GM18502 (cell line): ENCODE measurements at regions not wholly inside any gene's neighbourhood (a gene's known extent, or its start where the extent isn't known, plus 50 kb on each side); places are given as distances from the start of the nearest gene placed in this dataset.
"Not testable (repeated sequence)": the region's sequence is repeated elsewhere in the genome, so short reads cannot be mapped to it uniquely, and the experiment has no call there.

Experiments used
- ATAC-seq: cut with Tn5 transposase; IDR thresholded peaks from one replicate; pipeline ENCODE4 v1.9.1; 2021; ENCODE audit warnings: mild to moderate bottlenecking; ENCODE audit not compliant: unreplicated experiment, poor library complexity

- ATAC-seq = no peak
Measured at GRCh38 chr5:57884346-57885102, 401.9 kb upstream of the ACTBL2 start.

GRCh38 chr5:57880216-57880615 lies 397.6 kb upstream of the ACTBL2 start:
- ATAC-seq = no peak

DNA sequence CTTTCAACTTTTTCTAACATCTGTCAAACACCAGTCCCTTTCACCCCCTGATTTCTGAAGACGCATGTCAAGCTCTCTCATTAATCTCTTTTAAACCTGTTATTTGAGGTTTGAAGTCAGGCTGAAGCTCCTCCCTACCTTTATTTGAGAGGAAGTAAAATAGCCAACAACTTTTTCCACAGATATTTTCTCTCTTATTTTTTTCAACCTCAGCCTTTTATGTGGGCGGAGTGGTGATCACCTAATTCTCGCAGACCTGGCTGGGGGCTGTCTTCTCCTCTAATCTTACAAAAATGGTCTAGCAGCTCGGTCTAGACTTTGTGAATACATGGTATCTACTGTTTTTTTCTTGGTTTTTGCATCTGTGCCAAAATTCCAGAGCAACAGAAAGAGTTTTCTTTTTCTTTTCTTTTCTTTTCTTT lies 395.7 kb upstream of the ACTBL2 start:
- no peak for ATAC-seq

- ATAC-seq = no peak
Measured at GRCh38 chr5:57871496-57871895, 388.9 kb upstream of the ACTBL2 start.

- not testable (repeated sequence) for ATAC-seq
Measured at GRCh38 chr5:57870267-57870666, 387.7 kb upstream of the ACTBL2 start.

GRCh38 chr5:57863661-57864060 lies 381.1 kb upstream of the ACTBL2 start:
- ATAC-seq = no peak

DNA sequence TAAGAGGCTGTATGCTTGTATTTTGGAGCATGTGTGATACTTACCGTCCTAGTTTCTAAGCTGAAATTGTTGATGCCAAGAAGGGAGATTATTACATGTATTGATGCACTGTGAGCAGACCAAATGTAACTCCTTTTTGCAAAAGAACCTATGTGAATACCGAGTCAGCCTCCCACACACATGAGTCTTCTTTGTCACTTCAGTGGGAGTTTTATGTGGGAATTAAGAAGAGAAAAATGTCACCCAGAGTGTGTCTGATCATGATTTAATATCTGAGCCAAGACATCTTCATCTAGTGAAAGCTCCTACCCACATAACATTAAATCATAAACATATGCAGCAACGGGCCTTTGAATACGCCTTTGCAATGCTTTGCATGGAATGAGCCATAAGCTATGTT lies 380.3 kb upstream of the ACTBL2 start:
- ATAC-seq = no peak

- ATAC-seq = no peak
Measured at GRCh38 chr5:57862471-57862911, 379.9 kb upstream of the ACTBL2 start.

DNA sequence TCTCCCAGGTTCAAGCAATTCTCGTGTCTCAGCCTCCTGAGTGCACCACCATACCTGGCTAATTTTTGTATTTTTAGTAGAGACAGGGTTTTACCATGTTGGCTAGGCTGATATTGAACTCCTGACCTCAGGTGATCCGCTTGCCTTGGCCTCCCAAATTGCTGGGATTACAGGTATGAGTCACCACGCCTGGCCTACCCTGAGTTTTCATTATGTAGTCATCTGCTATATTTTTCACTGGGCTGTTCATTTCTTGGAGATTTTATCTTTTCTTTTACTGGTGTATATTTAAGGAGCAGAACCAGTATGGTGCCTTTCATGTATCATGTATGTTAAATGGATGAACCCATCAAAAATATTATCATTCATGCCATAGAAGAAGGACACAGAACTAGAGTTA lies 377.0 kb upstream of the ACTBL2 start:
- ATAC-seq = no peak

DNA sequence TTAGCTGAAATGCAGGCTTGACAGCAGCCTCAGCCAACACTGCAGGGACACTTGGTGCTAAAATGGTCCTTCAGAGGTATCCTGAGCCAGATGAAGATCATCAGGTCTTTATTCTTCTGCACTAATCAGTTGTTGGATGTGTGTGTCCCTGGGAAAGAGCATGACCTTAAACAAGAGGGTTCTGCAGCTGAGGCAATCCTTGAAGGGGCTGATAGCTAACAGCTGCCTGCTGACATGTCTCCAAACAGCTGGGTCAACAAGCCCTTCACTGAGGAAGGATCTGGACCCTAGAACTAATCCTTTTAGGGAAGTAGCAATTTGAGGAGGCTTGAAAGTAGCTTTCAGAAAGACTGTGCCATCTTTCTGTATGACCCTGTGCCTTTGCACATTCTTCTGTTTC lies 376.3 kb upstream of the ACTBL2 start:
- no peak for ATAC-seq

DNA sequence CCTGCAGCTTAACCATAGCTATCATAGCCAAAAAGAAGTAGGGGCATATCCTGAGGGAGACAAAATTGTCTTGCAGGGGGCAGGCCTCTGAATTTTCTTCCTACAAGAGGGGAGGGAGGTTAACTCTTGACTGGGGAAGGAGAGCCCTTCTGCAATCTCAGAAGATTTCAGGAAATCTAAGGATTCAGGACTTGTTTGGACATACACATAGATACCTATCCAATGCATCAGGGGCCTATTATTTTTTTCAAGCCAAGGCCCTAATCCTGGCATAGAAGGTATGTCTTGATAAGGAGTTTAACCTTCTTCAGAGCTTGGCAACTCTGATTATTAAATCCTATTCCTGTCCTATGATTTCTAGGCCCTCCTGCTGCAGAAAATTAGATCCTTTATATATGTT lies 375.1 kb upstream of the ACTBL2 start:
- no peak for ATAC-seq

DNA sequence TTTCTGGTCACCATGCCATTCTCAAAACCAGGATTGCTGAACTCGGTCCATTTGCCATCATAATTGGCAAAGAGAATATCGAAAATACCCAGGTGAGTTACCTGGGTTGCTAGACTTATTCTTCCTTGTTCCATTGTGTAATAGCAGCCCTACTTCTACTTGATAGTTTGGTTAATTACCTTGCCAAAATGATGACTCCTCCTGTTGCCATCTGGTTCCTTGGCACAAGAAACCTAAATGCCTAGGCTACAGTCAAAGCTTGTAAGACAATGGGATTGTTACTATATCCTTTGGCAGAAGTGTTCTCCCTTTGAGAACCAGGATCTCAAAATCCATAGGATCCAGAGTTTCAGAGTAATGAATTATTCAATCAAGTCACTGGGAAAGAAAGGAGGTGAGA lies 373.2 kb upstream of the ACTBL2 start:
- ATAC-seq = no peak

DNA sequence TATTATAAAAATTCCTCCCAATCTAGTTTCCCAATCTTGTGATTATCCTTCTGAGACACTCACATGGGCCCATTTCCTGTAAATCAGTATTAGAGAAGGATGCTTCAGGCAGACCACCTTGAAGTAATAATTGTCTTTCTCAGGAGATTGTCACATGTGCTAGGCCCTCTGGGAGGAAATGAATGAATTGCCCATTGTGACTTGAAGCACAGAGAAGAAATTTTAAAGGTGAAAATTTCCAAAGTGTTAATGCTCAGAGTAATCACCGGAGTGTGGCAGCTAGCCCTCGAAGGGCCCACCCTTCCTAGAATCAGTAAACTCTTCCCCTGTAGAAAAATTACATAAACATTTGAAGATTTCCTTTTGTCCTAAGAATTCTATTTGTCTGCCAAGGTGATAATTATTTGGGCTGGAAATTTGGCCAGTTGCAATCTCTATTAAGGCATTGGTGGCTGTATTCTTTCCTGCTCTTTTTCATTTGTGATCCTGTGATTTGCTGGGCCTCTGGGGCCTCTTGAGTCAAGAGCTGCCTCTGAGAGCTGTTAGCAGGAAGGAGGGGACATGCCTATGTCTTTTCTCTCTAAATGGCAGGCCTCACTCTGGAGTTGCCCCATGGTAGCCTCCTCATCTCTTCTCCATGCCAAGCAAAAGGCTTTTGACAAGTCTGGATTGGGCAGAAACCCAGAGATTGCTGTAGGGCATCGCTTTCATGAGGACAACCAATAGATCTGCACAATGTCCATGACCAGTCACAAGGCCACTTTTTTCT lies 371.5 kb upstream of the ACTBL2 start:
- ATAC-seq = no peak

- ATAC-seq = no peak
Measured at GRCh38 chr5:57850109-57850508, 367.5 kb upstream of the ACTBL2 start.

DNA sequence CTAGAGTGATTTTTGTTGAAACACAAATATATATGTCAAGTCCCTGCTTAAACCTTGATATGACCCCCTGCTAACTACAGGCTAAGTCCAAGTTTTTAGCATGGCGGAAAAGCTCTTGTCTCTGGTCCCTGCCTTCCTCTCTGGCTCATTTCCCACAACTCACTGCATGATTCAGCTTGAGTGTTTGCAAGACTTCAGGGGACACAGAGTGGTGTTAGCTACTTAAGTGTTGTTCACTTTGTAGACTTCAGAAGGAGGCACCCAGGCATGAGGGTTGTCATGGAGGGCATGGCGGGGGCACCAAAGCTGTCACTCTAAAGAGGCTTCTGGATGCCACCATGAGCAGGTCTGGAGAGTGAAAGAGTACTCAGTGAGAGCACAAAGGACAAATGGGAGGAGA lies 362.4 kb upstream of the ACTBL2 start:
- ATAC-seq = no peak

- no peak for ATAC-seq
Measured at GRCh38 chr5:57844410-57844809, 361.8 kb upstream of the ACTBL2 start.

DNA sequence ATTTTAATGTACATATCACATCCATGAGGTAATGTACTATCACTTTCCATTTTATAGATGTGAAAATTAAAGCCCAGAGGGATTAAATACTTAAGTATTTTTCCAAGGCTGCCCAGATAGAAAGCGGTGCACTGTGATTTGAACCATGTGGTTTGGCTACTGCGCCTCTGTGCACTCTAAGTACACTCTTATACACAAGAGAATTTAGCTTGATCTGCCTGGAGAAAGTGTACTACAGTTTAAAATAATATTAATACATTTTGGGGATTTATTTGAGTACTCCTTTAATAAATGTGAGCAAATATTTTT lies 360.4 kb upstream of the ACTBL2 start:
- no peak for ATAC-seq

DNA sequence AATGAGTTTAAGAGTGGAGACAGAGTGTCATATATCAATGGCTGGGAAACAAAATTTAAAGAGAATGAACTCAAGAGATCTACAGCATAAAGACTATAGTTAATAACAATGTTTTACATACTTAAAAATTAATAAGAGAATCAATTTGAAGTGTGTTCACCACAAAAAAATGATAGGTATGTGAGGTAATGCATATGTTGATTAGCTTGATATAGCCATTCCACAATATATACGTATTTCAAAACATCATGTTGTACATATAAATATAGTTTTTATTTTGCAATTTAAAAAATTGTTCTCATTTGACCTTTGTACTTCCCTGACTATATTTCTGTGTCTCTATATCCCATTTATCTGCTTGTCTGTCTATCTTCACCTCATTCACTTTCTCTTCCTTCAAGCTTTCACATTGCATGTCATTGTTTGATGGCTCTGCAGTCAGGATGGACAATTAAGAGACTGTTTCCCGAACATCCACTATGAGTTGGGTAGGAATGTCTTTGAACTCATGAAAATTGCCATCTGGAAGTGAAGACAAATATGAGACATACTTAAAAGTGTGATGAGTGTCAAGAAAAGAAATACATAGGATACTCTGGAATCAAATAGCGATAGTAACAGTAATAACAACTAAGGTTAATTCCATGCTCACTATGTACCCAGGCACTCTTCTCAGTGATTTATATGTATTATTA lies 359.9 kb upstream of the ACTBL2 start:
- ATAC-seq = no peak

DNA sequence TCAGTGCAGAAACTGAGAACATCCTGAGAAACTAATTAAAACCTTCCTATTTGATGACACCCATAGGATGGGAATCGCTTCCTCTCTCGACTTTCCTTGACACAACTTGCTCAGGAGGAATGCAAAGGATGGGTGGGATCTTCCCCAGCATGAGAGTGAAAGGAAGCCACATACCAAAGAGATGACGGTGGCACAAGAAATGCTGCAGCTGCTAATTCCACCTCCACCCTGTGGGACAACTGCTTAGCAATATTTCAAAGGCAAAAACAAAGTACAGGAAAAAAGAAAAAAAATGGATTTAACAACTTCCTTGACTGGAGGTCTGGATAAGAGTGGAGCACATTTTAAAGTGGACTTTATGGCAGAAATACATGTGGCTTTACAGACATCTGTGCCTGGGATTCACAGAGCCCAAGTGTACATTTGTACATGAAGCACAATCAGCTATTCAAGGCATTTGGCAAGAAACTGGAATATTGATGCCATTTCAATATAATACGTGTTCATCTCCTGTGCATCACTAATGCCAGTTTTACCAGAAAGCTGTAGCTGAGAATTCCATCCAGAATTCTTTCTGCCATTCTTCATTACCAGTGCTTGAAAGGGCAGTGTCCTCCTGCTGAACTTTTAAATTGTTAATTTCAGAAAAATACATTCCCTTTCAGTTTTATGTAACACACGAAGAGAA lies 359.2 kb upstream of the ACTBL2 start:
- ATAC-seq = no peak

- ATAC-seq = no peak
Measured at GRCh38 chr5:57839437-57840079, 356.9 kb upstream of the ACTBL2 start.
